ENCODE measurements at regions not wholly inside any gene's neighbourhood (a gene's known extent, or its start where the extent isn't known, plus 50 kb on each side); places are given as distances from the start of the nearest gene placed in this dataset.

- H3K27me3 ChIP-seq (replicated peaks in 1 of 4; ENCODE audit: control insufficient read depth in 3 of 4, extremely low read depth in 1 of 4, insufficient read depth in 3 of 4, low read length in 3 of 4): no peaks in the 10 kb centered on the region
- H3K9ac ChIP-seq (replicated peaks in 1 of 4; ENCODE audit: extremely low read depth in 1 of 4, low read depth in 3 of 4, low read length in 3 of 4): no peak overlapping the region
- no peak overlapping the region for H3K4me3 ChIP-seq (ENCODE audit: extremely low read depth in 1 of 4, insufficient read depth in 2 of 4, low read depth in 3 of 4, low read length in 4 of 4)
- H3K4ac ChIP-seq (replicated peaks; ENCODE audit: insufficient read length, low read depth, low read length): no peak overlapping the region
- H3K4me2 ChIP-seq (ENCODE audit: insufficient read depth in 1 of 2, low read depth in 2 of 2, low read length in 2 of 2): no peak overlapping the region
- H3K23ac ChIP-seq (ENCODE audit: insufficient read length): no peak overlapping the region
- ChIA-PET CTCF (ENCODE audit: partially characterized antibody) (interaction anchor here (0.7 to 1.8 kb wide), 4 partner anchors 10 to 379 kb away, joined by 3 to 11 read pairs (median 4); no protein-coding TSS in a partner anchor), POLR2A (ENCODE audit: partially characterized antibody) (no interaction called here)
- H3K36me3 ChIP-seq (ENCODE audit: control insufficient read depth in 2 of 4, insufficient read depth in 4 of 4, low read length in 3 of 4): no peaks in the 10 kb centered on the region
- no peak overlapping the region for H4K91ac ChIP-seq (replicated peaks; ENCODE audit: insufficient read length, low read length)
- H2BK120ac ChIP-seq (replicated peaks; ENCODE audit: low read depth, low read length): no peak overlapping the region
- no peak overlapping the region for H2BK12ac ChIP-seq (ENCODE audit: low read depth, low read length)
- no peak overlapping the region for H2BK15ac ChIP-seq (ENCODE audit: low read length)
- no peak overlapping the region for H2BK20ac ChIP-seq (ENCODE audit: low read length)
- H3K14ac ChIP-seq (ENCODE audit: insufficient read length): no peak overlapping the region
- no peak overlapping the region for H2AK5ac ChIP-seq (ENCODE audit: low read depth, low read length)
- DNase-seq (ENCODE audit: low read depth in 1 of 2, low spot score in 2 of 2) (no peak), FAIRE-seq (no peak)
- no peaks in the 10 kb centered on the region for H4K20me1 ChIP-seq (replicated peaks in 1 of 2; ENCODE audit: control insufficient read depth in 1 of 2, insufficient read depth in 2 of 2, low read length in 2 of 2)
- no peak overlapping the region for H2AFZ ChIP-seq (ENCODE audit: low read length)
- H3K56ac ChIP-seq (replicated peaks; ENCODE audit: insufficient read length, low read depth, low read length): no peak overlapping the region
- no peaks in the 10 kb centered on the region; a peak in 1 of 7 replicates for H3K4me1 ChIP-seq (replicated peaks in 1 of 4; ENCODE audit: control insufficient read depth in 3 of 4, insufficient read depth in 4 of 4, low read length in 3 of 4)
- no peaks in the 10 kb centered on the region for H3K79me2 ChIP-seq (ENCODE audit: control insufficient read depth in 1 of 2, insufficient read depth in 2 of 2, low read length in 2 of 2)
- no peak overlapping the region for H4K5ac ChIP-seq (ENCODE audit: insufficient read length, low read depth, low read length)
- 89% methylated on average over 6 of the region's 6 CpGs; no CpG with 5 or more reads in 1 of the 2 experiments for WGBS, 2 experiments (ENCODE audit: extremely low coverage in 1 of 2, insufficient coverage in 1 of 2, insufficient read length in 1 of 2, insufficient replicate concordance in 2 of 2, low coverage in 1 of 2, low lambda C conversion rate in 2 of 2, missing lambda C conversion rate in 1 of 2)
- no peak overlapping the region for H3K27ac ChIP-seq (ENCODE audit: low read depth, low read length)
- no peaks in the 10 kb centered on the region; the same call in 1 of the 2 replicates for H3K23me2 ChIP-seq (ENCODE audit: low read depth, low read length)
- H4K8ac ChIP-seq (ENCODE audit: extremely low read depth, insufficient read depth, low read length): no peak overlapping the region
- H2BK5ac ChIP-seq (ENCODE audit: low read depth, low read length): no peak overlapping the region
- no peak overlapping the region; the same call in 1 of the 2 replicates for H3K18ac ChIP-seq (ENCODE audit: extremely low read depth, low read length)
- no peaks in the 10 kb centered on the region for H3K79me1 ChIP-seq (ENCODE audit: low read depth, low read length)
- no peaks in the 10 kb centered on the region for H3K9me3 ChIP-seq (ENCODE audit: insufficient read depth in 2 of 2, low read depth in 1 of 2, low read length in 1 of 2)
- TF ChIP-seq SUZ12 (IDR thresholded peaks at IDR 0.05; ENCODE audit: low read length) (no peak), TBP (IDR thresholded peaks at IDR 0.05; ENCODE audit: low read depth, low read length) (no peak), FOSL1 (IDR thresholded peaks at IDR 0.05; ENCODE audit: insufficient read depth, low read depth, low read length) (no peak), RXRA (IDR thresholded peaks at IDR 0.05; ENCODE audit: insufficient read depth, low read depth, low read length) (no peak), ZNF274 (IDR thresholded peaks at IDR 0.05; ENCODE audit: borderline replicate concordance, extremely low read depth, low read length) (no peak), RAD21 (IDR thresholded peaks at IDR 0.05 in 1 of 2, conservative IDR thresholded peaks at IDR 0.05 in 1 of 2; ENCODE audit: low read depth in 2 of 2, low read length in 2 of 2) (no peak), CTCF (IDR thresholded peaks at IDR 0.05; ENCODE audit: control extremely low read depth in 1 of 3, insufficient read depth in 1 of 3, low read depth in 1 of 3, low read length in 3 of 3) (no peak), BCL11A (IDR thresholded peaks at IDR 0.05; ENCODE audit: low read depth in 2 of 2, low read length in 2 of 2) (no peak), ATF2 (IDR thresholded peaks at IDR 0.05; ENCODE audit: low read length) (no peak)
Measured at GRCh38 chr6:148155293-148155692, 187.3 kb upstream of the SASH1 start.

Measured in H1 (cell line).